ENCODE measurements at regions not wholly inside any gene's neighbourhood (a gene's known extent, or its start where the extent isn't known, plus 50 kb on each side); places are given as distances from the start of the nearest gene placed in this dataset.

GRCh38 chr15:62248277-62248984 lies 83.3 kb upstream of the C2CD4B start:
- peaks cover 15% of the 10 kb centered on the region for H3K27me3 Mint-ChIP-seq (ENCODE audit: insufficient read depth)
- WGBS, 2 experiments (ENCODE audit: insufficient coverage in 1 of 2, insufficient read length in 1 of 2), result 95% methylated on average over 8 of the region's 8 CpGs; no CpG with 5 or more reads in 1 of the 2 experiments
- H3K4me1 ChIP-seq (ENCODE audit: control insufficient read depth, insufficient read depth, low read length), result no peaks in the 10 kb centered on the region

GRCh38 chr15:62249501-62249900 lies 84.4 kb upstream of the C2CD4B start:
- Mint-ChIP-seq H3K36me3 (ENCODE audit: low read depth) (no peaks in the 10 kb centered on the region), H3K4me3 (no peak overlapping the region), H3K27ac (no peak overlapping the region), H3K4me1 (peaks cover 12% of the 10 kb centered on the region), H3K9me3 (peaks cover 1% of the 10 kb centered on the region), H3K27me3 (ENCODE audit: insufficient read depth) (peaks cover 15% of the 10 kb centered on the region)
- no peak overlapping the region for H3K27ac ChIP-seq (ENCODE audit: low read depth, low read length)
- no peaks in the 10 kb centered on the region for H3K4me1 ChIP-seq (ENCODE audit: control insufficient read depth, insufficient read depth, low read length)
- H3K4me3 ChIP-seq (ENCODE audit: low read length), result no peak overlapping the region
- H3K27me3 ChIP-seq (ENCODE audit: control insufficient read depth, insufficient read depth, low read length, poor library complexity, severe bottlenecking), result no peaks in the 10 kb centered on the region
- H3K9me3 ChIP-seq (ENCODE audit: control insufficient read depth, low read length), result no peaks in the 10 kb centered on the region
- TF ChIP-seq CTCF (conservative IDR thresholded peaks at IDR 0.05), result no peak
- H3K9ac ChIP-seq (ENCODE audit: extremely low read depth, low read length, poor library complexity, severe bottlenecking), result no peak overlapping the region
- DNase-seq, result no peak
- 90% methylated on average over 4 of the region's 4 CpGs; no CpG with 5 or more reads in 1 of the 2 experiments for WGBS, 2 experiments (ENCODE audit: insufficient coverage in 1 of 2, insufficient read length in 1 of 2)
- no peaks in the 10 kb centered on the region for H3K36me3 ChIP-seq (ENCODE audit: control insufficient read depth, insufficient read depth, low read length)

More at GRCh38 chr15:62248277-62248984, 83.3 kb upstream of the C2CD4B start:
- no peak for DNase-seq
- H3K4me1 Mint-ChIP-seq, result peaks cover 11% of the 10 kb centered on the region
- H3K36me3 ChIP-seq (ENCODE audit: control insufficient read depth, insufficient read depth, low read length), result no peaks in the 10 kb centered on the region
- no peak overlapping the region for H3K4me3 ChIP-seq (ENCODE audit: low read length)
- H3K9me3 Mint-ChIP-seq, result no peaks in the 10 kb centered on the region
- no peak overlapping the region for H3K4me3 Mint-ChIP-seq
- H3K9me3 ChIP-seq (ENCODE audit: control insufficient read depth, low read length), result no peaks in the 10 kb centered on the region
- H3K27me3 ChIP-seq (ENCODE audit: control insufficient read depth, insufficient read depth, low read length, poor library complexity, severe bottlenecking), result no peaks in the 10 kb centered on the region
- no peak overlapping the region for H3K27ac ChIP-seq (ENCODE audit: low read depth, low read length)
- H3K36me3 Mint-ChIP-seq (ENCODE audit: low read depth), result no peaks in the 10 kb centered on the region
- no peak for TF ChIP-seq CTCF (conservative IDR thresholded peaks at IDR 0.05)
- no peak overlapping the region for H3K9ac ChIP-seq (ENCODE audit: extremely low read depth, low read length, poor library complexity, severe bottlenecking)
- H3K27ac Mint-ChIP-seq, result no peak overlapping the region

- H3K27ac ChIP-seq (ENCODE audit: low read depth, low read length), result no peak overlapping the region
- peak; percentile 12 for TF ChIP-seq CTCF (conservative IDR thresholded peaks at IDR 0.05)
- H3K36me3 ChIP-seq (ENCODE audit: control insufficient read depth, insufficient read depth, low read length), result no peaks in the 10 kb centered on the region
- DNase-seq, result no peak
- no peaks in the 10 kb centered on the region for H3K4me1 ChIP-seq (ENCODE audit: control insufficient read depth, insufficient read depth, low read length)
- no peaks in the 10 kb centered on the region for H3K27me3 ChIP-seq (ENCODE audit: control insufficient read depth, insufficient read depth, low read length, poor library complexity, severe bottlenecking)
- no peaks in the 10 kb centered on the region for H3K9me3 ChIP-seq (ENCODE audit: control insufficient read depth, low read length)
- peaks cover 3% of the 10 kb centered on the region for H3K9me3 Mint-ChIP-seq
- H3K27ac Mint-ChIP-seq, result no peak overlapping the region
- H3K27me3 Mint-ChIP-seq (ENCODE audit: insufficient read depth), result peaks cover 15% of the 10 kb centered on the region
- 89 to 95% methylated on average over 5 to 8 of the region's 8 CpGs for WGBS, 2 experiments (ENCODE audit: insufficient coverage in 1 of 2, insufficient read length in 1 of 2)
- H3K4me1 Mint-ChIP-seq, result peaks cover 12% of the 10 kb centered on the region
- H3K4me3 Mint-ChIP-seq, result no peak overlapping the region
- H3K36me3 Mint-ChIP-seq (ENCODE audit: low read depth), result no peaks in the 10 kb centered on the region
- H3K9ac ChIP-seq (ENCODE audit: extremely low read depth, low read length, poor library complexity, severe bottlenecking), result no peak overlapping the region
- no peak overlapping the region for H3K4me3 ChIP-seq (ENCODE audit: low read length)
Measured at GRCh38 chr15:62250186-62250585, 85.1 kb upstream of the C2CD4B start.

Measured in endodermal cell (in vitro differentiated cells).